GM23248 (cell line): ENCODE measurements at regions not wholly inside any gene's neighbourhood (a gene's known extent, or its start where the extent isn't known, plus 50 kb on each side); places are given as distances from the start of the nearest gene placed in this dataset.

Experiments
- DNase-seq: peaks from one replicate; pipeline ENCODE4 v3.0.0-alpha.2; 2015
- H2AFZ ChIP-seq: fragments of 200-600 bp; sonication (generic); 2 replicates; pipeline ENCODE4 v1.6.1; 2016; ENCODE audit warnings: antibody characterized with exemption
- H3F3A ChIP-seq: fragments of 200-600 bp; sonication (generic); 2 replicates; pipeline ENCODE4 v1.6.1; 2016; ENCODE audit warnings: mild to moderate bottlenecking, antibody characterized with exemption, mixed run types; ENCODE audit not compliant: insufficient read depth
- H3K27ac ChIP-seq: fragments of 200-600 bp; sonication (generic); 2 replicates; pipeline ENCODE4 v1.5.1; 2016; ENCODE audit warnings: mild to moderate bottlenecking
- H3K27me3 ChIP-seq: fragments of 200-600 bp; sonication (generic); replicated peaks from 2 replicates; pipeline ENCODE4 v1.6.1; 2016; ENCODE audit warnings: mild to moderate bottlenecking; ENCODE audit not compliant: insufficient read depth
- H3K36me3 ChIP-seq: fragments of 200-600 bp; sonication (generic); 2 replicates; pipeline ENCODE4 v1.6.1; 2016; ENCODE audit warnings: low read depth, mild to moderate bottlenecking
- H3K4me1 ChIP-seq: fragments of 200-600 bp; sonication (generic); 2 replicates; pipeline ENCODE4 v1.6.1; 2016; ENCODE audit warnings: mild to moderate bottlenecking; ENCODE audit not compliant: insufficient read depth
- H3K4me2 ChIP-seq: fragments of 200-600 bp; sonication (generic); one replicate; pipeline ENCODE4 v1.6.1; 2016; ENCODE audit warnings: mild to moderate bottlenecking; ENCODE audit not compliant: unreplicated experiment
- H3K4me3 ChIP-seq: fragments of 200-600 bp; sonication (generic); 2 replicates; pipeline ENCODE4 v1.5.1; 2016; ENCODE audit warnings: mild to moderate bottlenecking
- H3K79me2 ChIP-seq: fragments of 200-600 bp; sonication (generic); 2 replicates; pipeline ENCODE4 v1.6.1; 2016; ENCODE audit warnings: mild to moderate bottlenecking; ENCODE audit not compliant: insufficient read depth
- H3K9ac ChIP-seq: fragments of 200-600 bp; sonication (generic); 2 replicates; pipeline ENCODE4 v1.6.1; 2016; ENCODE audit warnings: mild to moderate bottlenecking
- H3K9me2 ChIP-seq: fragments of 200-600 bp; sonication (generic); 2 replicates; pipeline ENCODE4 v1.6.1; 2016; ENCODE audit warnings: mixed run types, mild to moderate bottlenecking, moderate library complexity; ENCODE audit not compliant: insufficient read depth
- H3K9me3 ChIP-seq: fragments of 200-600 bp; sonication (generic); one replicate; pipeline ENCODE4 v1.6.1; 2017; ENCODE audit warnings: low read depth
- H4K20me1 ChIP-seq: fragments of 200-600 bp; sonication (generic); 2 replicates; pipeline ENCODE4 v1.6.0; 2016; ENCODE audit not compliant: insufficient read depth
- EZH2 ChIP-seq: fragments of 200-600 bp; sonication (generic); IDR thresholded peaks from 2 replicates; pipeline ENCODE4 v1.6.1; 2018; ENCODE audit warnings: antibody characterized with exemption, mild to moderate bottlenecking; ENCODE audit not compliant: insufficient read depth, poor library complexity, severe bottlenecking
- EZH2phosphoT487 ChIP-seq: fragments of 200-600 bp; sonication (generic); IDR thresholded peaks from 2 replicates; pipeline ENCODE4 v1.6.1; 2018; ENCODE audit warnings: antibody characterized with exemption, moderate library complexity, mild to moderate bottlenecking, low read depth; ENCODE audit not compliant: insufficient read depth
- WGBS, 2 experiments: methylation state at CpG; one replicate each; pipeline ENCODE4 v1.1.6; 2015 to 2017; ENCODE audit warnings: low lambda C conversion rate in 2 of 2, low coverage in 1 of 2; ENCODE audit errors: missing lambda C conversion rate in 2 of 2; 5-methylcytosine and 5-hydroxymethylcytosine counted together
- in situ Hi-C: fragments of 300-500 bp; cut with MboI; formaldehyde crosslinking; loops from 2 replicates; pipeline ENCODE4 v1.15.0; 2020

GRCh38 chr18:24658302-24658701 lies 197.9 kb downstream of the HRH4 start:
- no peaks in the 10 kb centered on the region for H3F3A ChIP-seq
- no peaks in the 10 kb centered on the region for H3K9me3 ChIP-seq
- no peaks in the 10 kb centered on the region for H3K9me2 ChIP-seq
- no peak overlapping the region for H3K9ac ChIP-seq
- TF ChIP-seq EZH2 (no peak), EZH2phosphoT487 (no peak)
- WGBS, 2 experiments, result 67 to 74% methylated on average over 1 of the region's 1 CpG
- no peaks in the 10 kb centered on the region for H3K79me2 ChIP-seq
- H3K4me2 ChIP-seq, result no peak overlapping the region
- in situ Hi-C loops, result no loop called here
- no peaks in the 10 kb centered on the region for H4K20me1 ChIP-seq
- no peak overlapping the region for H3K27ac ChIP-seq
- H3K36me3 ChIP-seq, result no peaks in the 10 kb centered on the region
- peaks cover 14% of the 10 kb centered on the region for H3K4me1 ChIP-seq
- H2AFZ ChIP-seq, result no peak overlapping the region
- H3K4me3 ChIP-seq, result no peak overlapping the region
- no peak for DNase-seq
- H3K27me3 ChIP-seq, result no peaks in the 10 kb centered on the region; the same call in 1 of the 2 replicates

- Histone ChIP-seq H3K4me3 (peak overlapping the region; percentile 73), H4K20me1 (no peaks in the 10 kb centered on the region), H3K79me2 (no peaks in the 10 kb centered on the region), H3K4me2 (peak overlapping the region; percentile 87), H2AFZ (peak overlapping the region; percentile 83), H3K27ac (no peak overlapping the region), H3K4me1 (peaks cover 14% of the 10 kb centered on the region), H3K27me3 (peaks cover 8% of the 10 kb centered on the region; the same call in 1 of the 2 replicates), H3K9me2 (no peaks in the 10 kb centered on the region), H3K9ac (peak overlapping the region; percentile 39; the same call in 1 of the 2 replicates), H3K9me3 (no peaks in the 10 kb centered on the region), H3K36me3 (no peaks in the 10 kb centered on the region), H3F3A (no peaks in the 10 kb centered on the region)
- in situ Hi-C loops, result no loop called here
- DNase-seq, result peak; percentile 61
- 5 to 10% methylated on average over 21 of the region's 21 CpGs for WGBS, 2 experiments
- TF ChIP-seq EZH2phosphoT487 (no peak), EZH2 (no peak)
Observed at GRCh38 chr18:24659827-24660720, 199.6 kb downstream of the HRH4 start.

- Histone ChIP-seq H3K27me3 (peaks cover 8% of the 10 kb centered on the region; the same call in 1 of the 2 replicates), H4K20me1 (no peaks in the 10 kb centered on the region), H3K36me3 (no peaks in the 10 kb centered on the region), H3F3A (no peaks in the 10 kb centered on the region), H3K4me3 (no peak overlapping the region), H3K79me2 (no peaks in the 10 kb centered on the region), H3K4me1 (peaks cover 11% of the 10 kb centered on the region), H3K9ac (no peak overlapping the region), H3K9me3 (no peaks in the 10 kb centered on the region), H3K9me2 (no peaks in the 10 kb centered on the region), H3K4me2 (peak overlapping the region; percentile 87), H3K27ac (no peak overlapping the region), H2AFZ (peak overlapping the region; percentile 83; the same call in 1 of the 2 replicates)
- whole genome bisulfite sequencing, 2 experiments, result 33 to 35% methylated on average over 1 of the region's 1 CpG
- DNase-seq, result no peak
- in situ Hi-C loops, result no loop called here
- TF ChIP-seq EZH2 (no peak), EZH2phosphoT487 (no peak)
Observed at GRCh38 chr18:24660956-24661355, 200.5 kb downstream of the HRH4 start.

GRCh38 chr18:24662412-24662821 lies 202.0 kb downstream of the HRH4 start:
- no peaks in the 10 kb centered on the region for H3K36me3 ChIP-seq

More at GRCh38 chr18:24662412-24662821, 202.0 kb downstream of the HRH4 start:
- WGBS, 2 experiments, result 84 to 88% methylated on average over 13 of the region's 13 CpGs
- Histone ChIP-seq H2AFZ (no peak overlapping the region), H3K27ac (no peak overlapping the region), H3K4me1 (peaks cover 5% of the 10 kb centered on the region; the same call in 1 of the 2 replicates), H4K20me1 (no peaks in the 10 kb centered on the region), H3K9me2 (no peaks in the 10 kb centered on the region), H3K79me2 (no peaks in the 10 kb centered on the region), H3K4me3 (no peak overlapping the region), H3K27me3 (peaks cover 16% of the 10 kb centered on the region), H3K4me2 (no peak overlapping the region), H3F3A (no peaks in the 10 kb centered on the region), H3K9me3 (no peaks in the 10 kb centered on the region), H3K9ac (no peak overlapping the region)
- no peak for DNase-seq
- TF ChIP-seq EZH2, result no peak
- no peak for TF ChIP-seq EZH2phosphoT487
- in situ Hi-C loops, result no loop called here
